ENCODE measurements at regions not wholly inside any gene's neighbourhood (a gene's known extent, or its start where the extent isn't known, plus 50 kb on each side); places are given as distances from the start of the nearest gene placed in this dataset.

GRCh38 chr9:31364171-31364570 lies 1020.3 kb upstream of the ACO1 start:
- no peak for TF ChIP-seq SP1 (IDR thresholded peaks at IDR 0.05; ENCODE audit: low read depth)
- ChIA-PET RAD21 (ENCODE audit: low non-redundant PET in 1 of 2, low total read pairs in 2 of 2, uncharacterized antibody in 2 of 2, unreplicated experiment in 2 of 2) (no interaction called here), CTCF (no interaction called here), POLR2A (no interaction called here)
- no peaks in the 10 kb centered on the region for H4K20me1 ChIP-seq (ENCODE audit: insufficient read depth)
- H3K9me2 ChIP-seq (ENCODE audit: insufficient read depth) = no peaks in the 10 kb centered on the region
- intact Hi-C loops (cut with micrococcal nuclease) = no loop called here
- H3K9ac ChIP-seq (ENCODE audit: low read length) = no peak overlapping the region
- no peaks in the 10 kb centered on the region for H3K4me1 ChIP-seq (ENCODE audit: control insufficient read depth in 1 of 2, insufficient read depth in 2 of 2, low read length in 2 of 2)
- no peak overlapping the region for H3K4me3 ChIP-seq (replicated peaks in 1 of 2; ENCODE audit: low read depth in 1 of 2, low read length in 2 of 2)
- ATAC-seq (no peak), DNase-seq (ENCODE audit: low read depth, low spot score) (no peak)
- H3K79me2 ChIP-seq (ENCODE audit: insufficient read depth, low read length) = no peaks in the 10 kb centered on the region
- H3K27me3 ChIP-seq (ENCODE audit: insufficient read depth, low read length) = no peaks in the 10 kb centered on the region
- H2AFZ ChIP-seq (ENCODE audit: low read depth, low read length, poor library complexity, severe bottlenecking) = no peak overlapping the region
- BruUV-seq (replicated peaks) = no TSS peak
- no peak overlapping the region for H3K4me2 ChIP-seq (ENCODE audit: low read length)
- H3K27ac ChIP-seq (ENCODE audit: low read depth, low read length) = no peak overlapping the region
- no peaks in the 10 kb centered on the region; a peak in 1 of 4 replicates for H3K9me3 ChIP-seq (ENCODE audit: control insufficient read depth in 1 of 2, insufficient read depth in 1 of 2, low read depth in 1 of 2, low read length in 2 of 2)
- no peaks in the 10 kb centered on the region for H3K36me3 ChIP-seq (ENCODE audit: control insufficient read depth in 1 of 2, insufficient read depth in 2 of 2, low read length in 2 of 2)

DNA sequence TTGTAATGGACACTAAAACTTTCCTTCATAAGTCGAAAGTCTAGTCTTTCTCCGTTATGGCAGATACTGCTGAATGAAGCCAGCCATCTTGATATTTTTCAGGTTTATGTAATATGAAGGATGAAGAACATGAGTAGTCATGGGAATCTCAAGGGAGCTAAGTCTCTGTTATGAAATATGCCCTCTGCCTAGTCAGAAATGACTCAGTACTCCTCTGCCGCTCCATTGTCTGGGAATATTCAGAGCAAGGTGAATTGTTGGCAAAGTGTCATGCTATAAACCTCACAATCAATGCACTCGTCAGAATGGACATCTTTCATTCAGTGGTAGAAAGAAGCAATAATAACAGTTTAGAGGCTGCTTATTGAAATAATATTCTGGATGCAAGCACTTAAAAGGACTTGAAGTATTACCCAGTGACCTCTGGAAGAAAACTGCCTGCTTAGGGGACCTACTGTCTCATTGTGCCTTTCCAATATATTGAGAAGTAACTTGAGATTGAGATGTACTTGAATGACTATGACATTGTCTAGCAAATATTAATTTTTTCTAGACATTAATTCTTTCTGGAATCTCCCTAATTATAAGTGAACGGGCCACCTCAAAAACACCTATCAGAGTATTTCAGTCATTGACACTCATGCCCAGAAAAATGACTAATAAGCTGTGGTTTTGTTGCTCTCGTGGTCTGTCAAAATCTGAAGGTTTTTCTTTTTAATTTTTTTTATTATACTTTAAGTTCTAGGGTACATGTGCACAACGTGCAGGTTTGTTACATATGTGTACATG lies 1011.5 kb upstream of the ACO1 start:
- intact Hi-C loops (cut with micrococcal nuclease) = loop anchor here (10.0 kb wide), 1 partner anchor 52 kb away; no protein-coding TSS in a partner anchor
- Histone ChIP-seq H3K36me3 (ENCODE audit: control insufficient read depth in 1 of 2, insufficient read depth in 2 of 2, low read length in 2 of 2) (no peaks in the 10 kb centered on the region), H3K9ac (ENCODE audit: low read length) (no peak overlapping the region), H3K4me1 (ENCODE audit: control insufficient read depth in 1 of 2, insufficient read depth in 2 of 2, low read length in 2 of 2) (no peaks in the 10 kb centered on the region), H2AFZ (ENCODE audit: low read depth, low read length, poor library complexity, severe bottlenecking) (no peak overlapping the region), H3K4me3 (replicated peaks in 1 of 2; ENCODE audit: low read depth in 1 of 2, low read length in 2 of 2) (no peak overlapping the region), H3K4me2 (ENCODE audit: low read length) (no peak overlapping the region), H3K9me2 (ENCODE audit: insufficient read depth) (no peaks in the 10 kb centered on the region), H3K9me3 (ENCODE audit: control insufficient read depth in 1 of 2, insufficient read depth in 1 of 2, low read depth in 1 of 2, low read length in 2 of 2) (no peaks in the 10 kb centered on the region), H3K27ac (ENCODE audit: low read depth, low read length) (no peak overlapping the region), H4K20me1 (ENCODE audit: insufficient read depth) (no peaks in the 10 kb centered on the region), H3K27me3 (ENCODE audit: insufficient read depth, low read length) (no peaks in the 10 kb centered on the region), H3K79me2 (ENCODE audit: insufficient read depth, low read length) (no peaks in the 10 kb centered on the region)
- POLR2A ChIA-PET = no interaction called here
- TF ChIP-seq RAD21 (IDR thresholded peaks at IDR 0.05; ENCODE audit: low read depth) (no peak), POLR2AphosphoS5 (IDR thresholded peaks at IDR 0.05; ENCODE audit: low read depth, low read length) (no peak), ATF3 (IDR thresholded peaks at IDR 0.05) (no peak), EZH2phosphoT487 (IDR thresholded peaks at IDR 0.05; ENCODE audit: borderline replicate concordance) (no peak), SIN3A (IDR thresholded peaks at IDR 0.05; ENCODE audit: low read depth) (no peak), TCF7L2 (IDR thresholded peaks at IDR 0.05; ENCODE audit: borderline replicate concordance, extremely low read depth, insufficient read depth, insufficient read length) (no peak), ZFX (IDR thresholded peaks at IDR 0.05) (no peak), SRF (IDR thresholded peaks at IDR 0.05; ENCODE audit: low read depth) (no peak), CBX3 (IDR thresholded peaks at IDR 0.05; ENCODE audit: low read depth) (no peak)
- TF ChIP-seq, protein P1, sequence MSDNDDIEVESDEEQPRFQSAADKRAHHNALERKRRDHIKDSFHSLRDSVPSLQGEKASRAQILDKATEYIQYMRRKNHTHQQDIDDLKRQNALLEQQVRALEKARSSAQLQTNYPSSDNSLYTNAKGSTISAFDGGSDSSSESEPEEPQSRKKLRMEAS (IDR thresholded peaks at IDR 0.05) = no peak
- RAD21 ChIA-PET (ENCODE audit: low non-redundant PET in 1 of 2, low total read pairs in 2 of 2, uncharacterized antibody in 2 of 2, unreplicated experiment in 2 of 2) = no interaction called here
- CTCF ChIA-PET = no interaction called here
- ATAC-seq (no peak), DNase-seq (ENCODE audit: low read depth, low spot score) (no peak)
- BruUV-seq (replicated peaks) = no TSS peak
